GM23248 (cell line): ENCODE measurements at regions not wholly inside any gene's neighbourhood (a gene's known extent, or its start where the extent isn't known, plus 50 kb on each side); places are given as distances from the start of the nearest gene placed in this dataset.

Source experiments
- EZH2 ChIP-seq: fragments of 200-600 bp; sonication (generic); IDR thresholded peaks from 2 replicates; pipeline ENCODE4 v1.6.1; 2018; ENCODE audit warnings: antibody characterized with exemption, mild to moderate bottlenecking; ENCODE audit not compliant: insufficient read depth, poor library complexity, severe bottlenecking
- EZH2phosphoT487 ChIP-seq: fragments of 200-600 bp; sonication (generic); IDR thresholded peaks from 2 replicates; pipeline ENCODE4 v1.6.1; 2018; ENCODE audit warnings: antibody characterized with exemption, moderate library complexity, mild to moderate bottlenecking, low read depth; ENCODE audit not compliant: insufficient read depth

GRCh38 chr15:35888815-35889214, 342.9 kb upstream of the DPH6 start:
- no peak for TF ChIP-seq EZH2
- no peak for TF ChIP-seq EZH2phosphoT487
